H1 (cell line): ENCODE measurements at regions not wholly inside any gene's neighbourhood (a gene's known extent, or its start where the extent isn't known, plus 50 kb on each side); places are given as distances from the start of the nearest gene placed in this dataset.

ENCODE experiments used
- CTCF ChIA-PET: fragments of 300-600 bp; sonication (Branson Sonifier 250); formaldehyde crosslinking; loops from one replicate; lab custom pipeline; 2021; ENCODE audit not compliant: partially characterized antibody; lab: Charles Lee
- POLR2A ChIA-PET: fragments of 300-600 bp; sonication (Branson Sonifier 250); formaldehyde crosslinking; loops from one replicate; lab custom pipeline; 2021; ENCODE audit warnings: inconsistent platforms; ENCODE audit not compliant: partially characterized antibody; lab: Charles Lee
- DNase-seq, 2 experiments: peaks; one replicate each; pipeline versions ENCODE4 v3.0.0 to v3.0.0-alpha.2; 2010 to 2022; ENCODE audit warnings: low spot score in 2 of 2, low read depth in 1 of 2, mixed read lengths in 1 of 2
- FAIRE-seq: peaks from 2 replicates; lab custom pipeline; 2011; peaks lifted over from hg19 to GRCh38; lab: Jason Lieb, UNC
- H2AFZ ChIP-seq: 2 replicates; pipeline ENCODE4 v1.8.1; 2012; ENCODE audit warnings: low read length, inconsistent platforms
- H2AK5ac ChIP-seq: 2 replicates; pipeline ENCODE4 v1.6.1; 2013; ENCODE audit warnings: low read depth, low read length
- H2BK120ac ChIP-seq: replicated peaks from 2 replicates; pipeline ENCODE3; 2013; ENCODE audit warnings: low read depth, low read length, inconsistent platforms
- H2BK12ac ChIP-seq: 2 replicates; pipeline ENCODE4 v1.6.1; 2013; ENCODE audit warnings: low read depth, low read length
- H2BK15ac ChIP-seq: 2 replicates; pipeline ENCODE4 v1.6.1; 2013; ENCODE audit warnings: low read length
- H2BK20ac ChIP-seq: 2 replicates; pipeline ENCODE4 v1.6.1; 2013; ENCODE audit warnings: low read length
- H2BK5ac ChIP-seq: 2 replicates; pipeline ENCODE4 v1.6.1; 2013; ENCODE audit warnings: low read depth, low read length
- H3K14ac ChIP-seq: 2 replicates; pipeline ENCODE4 v1.6.1; 2013; ENCODE audit warnings: inconsistent platforms; ENCODE audit not compliant: insufficient read length
- H3K18ac ChIP-seq: 2 replicates; pipeline ENCODE4 v1.6.1; 2013; ENCODE audit warnings: low read length; ENCODE audit errors: extremely low read depth
- H3K23ac ChIP-seq: 2 replicates; pipeline ENCODE4 v1.6.1; 2013; ENCODE audit warnings: inconsistent platforms; ENCODE audit not compliant: insufficient read length
- H3K23me2 ChIP-seq: 2 replicates; pipeline ENCODE4 v1.6.1; 2013; ENCODE audit warnings: low read depth, low read length
- H3K27ac ChIP-seq: 2 replicates; pipeline ENCODE4 v1.6.1; 2011; ENCODE audit warnings: low read depth, low read length, inconsistent platforms
- H3K27me3 ChIP-seq, 4 experiments: replicated peaks in 1 of 4; 1 replicate in 1 of 4; 2 replicates in 3 of 4; pipeline versions ENCODE4 v1.6.1 to v1.8.1; 2011 to 2013; ENCODE audit warnings: low read length in 3 of 4, mild to moderate bottlenecking in 3 of 4, inconsistent platforms in 2 of 4, mixed read lengths in 2 of 4, moderate library complexity in 1 of 4; ENCODE audit not compliant: control insufficient read depth in 3 of 4, insufficient read depth in 3 of 4; ENCODE audit errors: extremely low read depth in 1 of 4
- H3K36me3 ChIP-seq, 4 experiments: 2 replicates each; pipeline versions ENCODE4 v1.6.1 to v1.8.1; 2011 to 2013; ENCODE audit warnings: mild to moderate bottlenecking in 4 of 4, low read length in 3 of 4, moderate library complexity in 2 of 4, control low read depth in 1 of 4, inconsistent platforms in 1 of 4; ENCODE audit not compliant: insufficient read depth in 4 of 4, control insufficient read depth in 2 of 4
- H3K4ac ChIP-seq: replicated peaks from 2 replicates; pipeline ENCODE3; 2013; ENCODE audit warnings: low read length, low read depth, mixed read lengths, inconsistent platforms; ENCODE audit not compliant: insufficient read length
- H3K4me1 ChIP-seq, 4 experiments: replicated peaks in 1 of 4; 1 replicate in 1 of 4; 2 replicates in 3 of 4; pipeline versions ENCODE4 v1.6.1 to v1.8.1; 2011 to 2013; ENCODE audit warnings: low read length in 3 of 4, inconsistent platforms in 2 of 4, mixed read lengths in 1 of 4; ENCODE audit not compliant: insufficient read depth in 4 of 4, control insufficient read depth in 3 of 4
- H3K4me2 ChIP-seq, 2 experiments: 2 replicates each; pipeline versions ENCODE4 v1.6.1 to v1.8.1; 2011 to 2013; ENCODE audit warnings: low read depth in 2 of 2, low read length in 2 of 2, control low read depth in 1 of 2, inconsistent platforms in 1 of 2, mild to moderate bottlenecking in 1 of 2; ENCODE audit not compliant: insufficient read depth in 1 of 2
- H3K4me3 ChIP-seq, 4 experiments: fragments of 200-600, 300-600 bp in 1 of 4; sonication (generic), shearing (Covaris generic), sonication (Bioruptor Twin) in 1 of 4; 2 replicates each; pipeline versions ENCODE4 v1.5.1 to v1.8.1; 2011 to 2016; ENCODE audit warnings: low read length in 4 of 4, low read depth in 3 of 4, control low read depth in 2 of 4, inconsistent platforms in 2 of 4, mild to moderate bottlenecking in 2 of 4, mixed read lengths in 1 of 4, moderate library complexity in 1 of 4; ENCODE audit not compliant: insufficient read depth in 2 of 4; ENCODE audit errors: extremely low read depth in 1 of 4
- H3K56ac ChIP-seq: replicated peaks from 2 replicates; pipeline ENCODE3; 2013; ENCODE audit warnings: low read depth, mild to moderate bottlenecking, mixed read lengths, low read length, inconsistent platforms; ENCODE audit not compliant: insufficient read length
- H3K79me1 ChIP-seq: 2 replicates; pipeline ENCODE4 v1.6.1; 2013; ENCODE audit warnings: low read depth, low read length, control low read depth
- H3K79me2 ChIP-seq, 2 experiments: 2 replicates each; pipeline versions ENCODE4 v1.6.1 to v1.8.1; 2012 to 2013; ENCODE audit warnings: low read length in 2 of 2, mild to moderate bottlenecking in 2 of 2, inconsistent platforms in 1 of 2; ENCODE audit not compliant: insufficient read depth in 2 of 2, control insufficient read depth in 1 of 2
- H3K9ac ChIP-seq, 4 experiments: replicated peaks in 1 of 4; 1 replicate in 1 of 4; 2 replicates in 3 of 4; pipeline versions ENCODE4 v1.6.1 to v1.8.1; 2011 to 2013; ENCODE audit warnings: low read depth in 3 of 4, low read length in 3 of 4, control low read depth in 2 of 4, mild to moderate bottlenecking in 2 of 4, moderate library complexity in 2 of 4, inconsistent platforms in 1 of 4; ENCODE audit errors: extremely low read depth in 1 of 4
- H3K9me3 ChIP-seq, 2 experiments: 2 replicates each; pipeline versions ENCODE4 v1.6.1 to v1.8.1; 2012 to 2013; ENCODE audit warnings: mild to moderate bottlenecking in 2 of 2, moderate library complexity in 2 of 2, control low read depth in 1 of 2, inconsistent platforms in 1 of 2, low read depth in 1 of 2, low read length in 1 of 2, mixed read lengths in 1 of 2; ENCODE audit not compliant: insufficient read depth in 2 of 2
- H4K20me1 ChIP-seq, 2 experiments: replicated peaks in 1 of 2; 2 replicates each; pipeline versions ENCODE3 to v1.8.1; 2011 to 2013; ENCODE audit warnings: inconsistent platforms in 2 of 2, low read length in 2 of 2, mild to moderate bottlenecking in 1 of 2; ENCODE audit not compliant: insufficient read depth in 2 of 2, control insufficient read depth in 1 of 2
- H4K5ac ChIP-seq: 2 replicates; pipeline ENCODE4 v1.6.1; 2013; ENCODE audit warnings: low read length, low read depth, mixed read lengths, inconsistent platforms; ENCODE audit not compliant: insufficient read length
- H4K8ac ChIP-seq: 2 replicates; pipeline ENCODE4 v1.8.0; 2013; ENCODE audit warnings: mild to moderate bottlenecking, moderate library complexity, low read length, inconsistent platforms; ENCODE audit not compliant: insufficient read depth; ENCODE audit errors: extremely low read depth
- H4K91ac ChIP-seq: replicated peaks from 2 replicates; pipeline ENCODE3; 2013; ENCODE audit warnings: low read length, mixed read lengths, inconsistent platforms; ENCODE audit not compliant: insufficient read length
- ATF3 ChIP-seq: IDR thresholded peaks from 2 replicates; pipeline ENCODE4 v1.6.1; 2011; ENCODE audit warnings: low read depth, mild to moderate bottlenecking, low read length; ENCODE audit not compliant: insufficient read depth
- BCL11A ChIP-seq, 2 experiments: IDR thresholded peaks; one replicate each; pipeline ENCODE4 v1.6.1; 2011; ENCODE audit warnings: low read depth in 2 of 2, low read length in 2 of 2, mild to moderate bottlenecking in 2 of 2
- CEBPB ChIP-seq: IDR thresholded peaks from 2 replicates; pipeline ENCODE4 v1.6.1; 2012; ENCODE audit warnings: low read depth, low read length
- CHD2 ChIP-seq: IDR thresholded peaks from 2 replicates; pipeline ENCODE4 v1.6.1; 2012; ENCODE audit warnings: low read length, improper control_type of control experiment
- CTBP2 ChIP-seq: IDR thresholded peaks from 2 replicates; pipeline ENCODE4 v1.7.0; 2011; ENCODE audit warnings: borderline replicate concordance, mild to moderate bottlenecking, moderate library complexity, mixed read lengths, low read length; ENCODE audit not compliant: insufficient read depth, insufficient read length
- EZH2 ChIP-seq: fragments of 200-600 bp; sonication (generic); IDR thresholded peaks from 2 replicates; pipeline ENCODE4 v1.7.1; 2012; ENCODE audit warnings: low read depth, mild to moderate bottlenecking, moderate library complexity, low read length, inconsistent platforms; ENCODE audit not compliant: severe bottlenecking
- KDM4A ChIP-seq: IDR thresholded peaks from one replicate; pipeline ENCODE4 v1.7.1; 2012; ENCODE audit warnings: low read depth, mild to moderate bottlenecking, moderate library complexity, low read length, inconsistent platforms; ENCODE audit not compliant: severe bottlenecking
- MAFK ChIP-seq: IDR thresholded peaks from 2 replicates; pipeline ENCODE4 v1.6.1; 2012; ENCODE audit warnings: low read depth, mild to moderate bottlenecking, improper control_type of control experiment, low read length
- POLR2AphosphoS5 ChIP-seq: IDR thresholded peaks from 2 replicates; pipeline ENCODE4 v1.6.1; 2011; ENCODE audit warnings: low read depth, low read length
- SP2 ChIP-seq: IDR thresholded peaks from 2 replicates; pipeline ENCODE4 v1.6.1; 2012; ENCODE audit warnings: mild to moderate bottlenecking, low read length, inconsistent platforms
- SP4 ChIP-seq: IDR thresholded peaks from 2 replicates; pipeline ENCODE4 v1.6.1; 2012; ENCODE audit warnings: low read length, inconsistent platforms
- TBP ChIP-seq: IDR thresholded peaks from 2 replicates; pipeline ENCODE4 v1.6.1; 2011; ENCODE audit warnings: low read depth, low read length, improper control_type of control experiment
- TCF12 ChIP-seq: IDR thresholded peaks from 2 replicates; pipeline ENCODE4 v1.6.1; 2011; ENCODE audit warnings: low read depth, mild to moderate bottlenecking, low read length
- YY1 ChIP-seq: IDR thresholded peaks from 2 replicates; pipeline ENCODE4 v1.6.1; 2011; ENCODE audit warnings: low read depth, mild to moderate bottlenecking, low read length
- ZNF274 ChIP-seq: IDR thresholded peaks from 2 replicates; pipeline ENCODE4 v1.7.0; 2012; ENCODE audit warnings: low read length, borderline replicate concordance; ENCODE audit errors: extremely low read depth
- WGBS, 2 experiments: shearing (Covaris generic) in 1 of 2; methylation state at CpG; one replicate each; pipeline versions ENCODE4 v1.1.6 to v1.1.7; 2013 to 2015; ENCODE audit warnings: low lambda C conversion rate in 2 of 2, mixed read lengths in 2 of 2, inconsistent platforms in 1 of 2, low coverage in 1 of 2, missing lambda C conversion rate in 1 of 2; ENCODE audit not compliant: insufficient replicate concordance in 2 of 2, insufficient coverage in 1 of 2, insufficient read length in 1 of 2; ENCODE audit errors: extremely low coverage in 1 of 2, missing lambda C conversion rate in 1 of 2; 5-methylcytosine and 5-hydroxymethylcytosine counted together

GRCh38 chr3:148008591-148008990, 599.4 kb downstream of the ZIC1 start:
- Histone ChIP-seq H2BK12ac (no peak overlapping the region), H2BK120ac (no peak overlapping the region), H2AFZ (no peak overlapping the region), H3K18ac (no peak overlapping the region), H2BK5ac (no peak overlapping the region), H3K36me3 (no peaks in the 10 kb centered on the region), H3K14ac (no peak overlapping the region), H3K23me2 (no peaks in the 10 kb centered on the region), H2AK5ac (no peak overlapping the region), H4K91ac (no peak overlapping the region), H3K79me2 (no peaks in the 10 kb centered on the region), H3K4me3 (no peak overlapping the region), H3K23ac (no peak overlapping the region), H3K79me1 (no peaks in the 10 kb centered on the region), H3K9ac (no peak overlapping the region), H3K4me1 (no peaks in the 10 kb centered on the region; a peak in 2 of 7 replicates), H3K9me3 (no peaks in the 10 kb centered on the region), H2BK20ac (no peak overlapping the region), H2BK15ac (no peak overlapping the region), H4K20me1 (no peaks in the 10 kb centered on the region), H4K5ac (no peak overlapping the region), H3K4me2 (no peak overlapping the region), H3K27ac (no peak overlapping the region), H3K4ac (no peak overlapping the region), H4K8ac (no peak overlapping the region), H3K27me3 (no peaks in the 10 kb centered on the region), H3K56ac (no peak overlapping the region)
- FAIRE-seq (no peak), DNase-seq (no peak)
- POLR2A ChIA-PET = no interaction called here
- CTCF ChIA-PET = interaction anchor here (0.6 kb wide), 1 partner anchor 219 kb away, joined by 3 read pairs; no protein-coding TSS in a partner anchor
- 100% methylated on average over 1 of the region's 1 CpG; no CpG with 5 or more reads in 1 of the 2 experiments for WGBS, 2 experiments
- no peak for TF ChIP-seq CTBP2
- no peak for TF ChIP-seq ZNF274
- TF ChIP-seq ATF3 = no peak
- TF ChIP-seq BCL11A (IDR thresholded peaks at IDR 0.05; ENCODE audit: low read depth in 2 of 2, low read length in 2 of 2) = no peak
- no peak for TF ChIP-seq POLR2AphosphoS5
- no peak for TF ChIP-seq YY1
- TF ChIP-seq KDM4A = no peak
- no peak for TF ChIP-seq CHD2
- TF ChIP-seq SP4 = no peak
- no peak for TF ChIP-seq EZH2
- no peak for TF ChIP-seq SP2
- no peak for TF ChIP-seq TCF12
- TF ChIP-seq TBP = no peak
- TF ChIP-seq MAFK = no peak
- TF ChIP-seq CEBPB = no peak
